Chondrocyte (in vitro differentiated cells): ENCODE measurements at regions not wholly inside any gene's neighbourhood (a gene's known extent, or its start where the extent isn't known, plus 50 kb on each side); places are given as distances from the start of the nearest gene placed in this dataset.

Experiments used
- DNase-seq: peaks from one replicate; pipeline ENCODE4 v3.0.0; 2021; ENCODE audit warnings: mixed read lengths, low spot score
- H3K27ac Mint-ChIP-seq: one replicate; pipeline ENCODE4 v1.8.0; 2021; ENCODE audit warnings: mild to moderate bottlenecking, moderate library complexity, mixed read lengths; ENCODE audit not compliant: unreplicated experiment
- H3K27me3 Mint-ChIP-seq: 2 replicates; pipeline ENCODE4 v1.8.0; 2021; ENCODE audit warnings: low read depth, mixed read lengths
- H3K36me3 Mint-ChIP-seq: 2 replicates; pipeline ENCODE4 v1.8.0; 2021; ENCODE audit warnings: low read depth, mixed read lengths
- H3K4me1 Mint-ChIP-seq: 2 replicates; pipeline ENCODE4 v1.8.0; 2021; ENCODE audit warnings: low read depth, mild to moderate bottlenecking, mixed read lengths
- H3K4me3 Mint-ChIP-seq: one replicate; pipeline ENCODE4 v1.8.0; 2021; ENCODE audit warnings: mild to moderate bottlenecking, moderate library complexity, mixed read lengths; ENCODE audit not compliant: unreplicated experiment
- H3K9me3 Mint-ChIP-seq: 2 replicates; pipeline ENCODE4 v1.8.0; 2021; ENCODE audit warnings: low read depth, mixed read lengths
- TF ChIP-seq, protein P1 (sequence below): fragments of 200-600 bp; sonication (generic); IDR thresholded peaks from 2 replicates; pipeline ENCODE4 v1.5.0; 2021; ENCODE audit warnings: antibody characterized with exemption, mild to moderate bottlenecking, moderate library complexity

DNA sequence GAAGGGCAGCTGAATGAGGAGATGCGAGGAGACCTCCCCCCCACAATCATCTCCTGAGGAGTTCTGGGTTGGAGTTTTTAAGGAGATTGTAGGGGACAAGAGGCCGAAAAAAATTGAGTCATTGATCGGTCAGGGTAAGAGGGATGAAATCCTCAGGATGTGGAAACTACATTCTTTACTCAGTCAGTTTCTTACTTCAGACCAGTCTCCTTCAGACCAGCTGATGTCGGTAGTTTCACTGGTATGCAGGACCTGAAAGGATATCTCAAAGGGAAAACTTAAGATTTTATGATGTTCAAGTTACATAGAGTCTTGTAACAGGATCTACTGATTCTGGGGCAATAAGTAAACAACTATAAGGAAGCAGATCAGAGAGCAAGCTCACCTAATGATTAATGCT lies 51.7 kb upstream of the RFXAP start:
- peaks cover 10% of the 10 kb centered on the region for H3K4me1 Mint-ChIP-seq
- H3K27ac Mint-ChIP-seq: no peak overlapping the region
- H3K36me3 Mint-ChIP-seq: peaks cover 2% of the 10 kb centered on the region
- peaks cover 7% of the 10 kb centered on the region for H3K27me3 Mint-ChIP-seq
- TF ChIP-seq, protein P1, sequence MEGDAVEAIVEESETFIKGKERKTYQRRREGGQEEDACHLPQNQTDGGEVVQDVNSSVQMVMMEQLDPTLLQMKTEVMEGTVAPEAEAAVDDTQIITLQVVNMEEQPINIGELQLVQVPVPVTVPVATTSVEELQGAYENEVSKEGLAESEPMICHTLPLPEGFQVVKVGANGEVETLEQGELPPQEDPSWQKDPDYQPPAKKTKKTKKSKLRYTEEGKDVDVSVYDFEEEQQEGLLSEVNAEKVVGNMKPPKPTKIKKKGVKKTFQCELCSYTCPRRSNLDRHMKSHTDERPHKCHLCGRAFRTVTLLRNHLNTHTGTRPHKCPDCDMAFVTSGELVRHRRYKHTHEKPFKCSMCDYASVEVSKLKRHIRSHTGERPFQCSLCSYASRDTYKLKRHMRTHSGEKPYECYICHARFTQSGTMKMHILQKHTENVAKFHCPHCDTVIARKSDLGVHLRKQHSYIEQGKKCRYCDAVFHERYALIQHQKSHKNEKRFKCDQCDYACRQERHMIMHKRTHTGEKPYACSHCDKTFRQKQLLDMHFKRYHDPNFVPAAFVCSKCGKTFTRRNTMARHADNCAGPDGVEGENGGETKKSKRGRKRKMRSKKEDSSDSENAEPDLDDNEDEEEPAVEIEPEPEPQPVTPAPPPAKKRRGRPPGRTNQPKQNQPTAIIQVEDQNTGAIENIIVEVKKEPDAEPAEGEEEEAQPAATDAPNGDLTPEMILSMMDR: no peak
- no peak overlapping the region for H3K4me3 Mint-ChIP-seq
- peaks cover 12% of the 10 kb centered on the region for H3K9me3 Mint-ChIP-seq
- no peak for DNase-seq

DNA sequence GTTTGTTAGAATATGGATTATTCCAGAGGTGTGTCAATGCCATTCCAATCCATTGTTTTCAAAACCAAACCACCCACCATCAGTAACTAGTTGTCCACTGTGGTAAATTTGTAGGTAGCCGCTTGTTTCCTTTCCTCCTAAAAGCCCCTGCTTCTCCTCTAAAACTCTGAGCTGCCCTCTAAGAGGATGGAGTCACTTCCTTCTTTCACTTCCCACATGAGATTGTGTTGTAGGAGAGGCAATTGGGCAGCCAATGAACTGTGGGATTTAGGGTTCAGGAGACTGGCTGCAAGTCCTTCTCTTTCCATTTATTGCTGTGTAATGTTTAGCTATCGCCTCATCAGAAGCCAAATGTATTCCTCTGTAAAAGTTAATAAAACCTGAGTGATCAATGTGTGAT lies 49.9 kb upstream of the RFXAP start:
- H3K4me3 Mint-ChIP-seq: no peak overlapping the region
- DNase-seq: no peak
- H3K27me3 Mint-ChIP-seq: peaks cover 10% of the 10 kb centered on the region
- H3K9me3 Mint-ChIP-seq: peaks cover 12% of the 10 kb centered on the region
- H3K4me1 Mint-ChIP-seq: no peaks in the 10 kb centered on the region
- TF ChIP-seq, protein P1: no peak
- H3K27ac Mint-ChIP-seq: no peak overlapping the region
- peaks cover 2% of the 10 kb centered on the region for H3K36me3 Mint-ChIP-seq
